Esophagus muscularis mucosa (tissue), 4 donors: ENCODE measurements at regions not wholly inside any gene's neighbourhood (a gene's known extent, or its start where the extent isn't known, plus 50 kb on each side); places are given as distances from the start of the nearest gene placed in this dataset.

ENCODE experiments used
- EP300 ChIP-seq: sonication (generic); formaldehyde crosslinking; IDR thresholded peaks from one replicate; pipeline ENCODE4 v1.6.1; 2017; ENCODE audit warnings: antibody characterized with exemption
- POLR2A ChIP-seq: fragments of 450-650 bp; IDR thresholded peaks from one replicate; pipeline ENCODE4 v1.6.1; 2017; ENCODE audit warnings: antibody characterized with exemption, moderate library complexity, mild to moderate bottlenecking, low read depth
- POLR2AphosphoS5 ChIP-seq, 2 donors: sonication (generic); formaldehyde crosslinking; IDR thresholded peaks; one replicate each; pipeline ENCODE4 v1.6.1; 2017; ENCODE audit warnings: antibody characterized with exemption in 2 of 2
- TF ChIP-seq, protein P1 (sequence below), 3 experiments: fragments of 200-600 bp in 2 of 3; fragments of 450-650 bp in 1 of 3; sonication (generic) in 2 of 3; IDR thresholded peaks; one replicate each; pipeline ENCODE4 v1.5.1; 2017 to 2019; ENCODE audit warnings: antibody characterized with exemption in 3 of 3, mild to moderate bottlenecking in 2 of 3, moderate library complexity in 1 of 3

DNA sequence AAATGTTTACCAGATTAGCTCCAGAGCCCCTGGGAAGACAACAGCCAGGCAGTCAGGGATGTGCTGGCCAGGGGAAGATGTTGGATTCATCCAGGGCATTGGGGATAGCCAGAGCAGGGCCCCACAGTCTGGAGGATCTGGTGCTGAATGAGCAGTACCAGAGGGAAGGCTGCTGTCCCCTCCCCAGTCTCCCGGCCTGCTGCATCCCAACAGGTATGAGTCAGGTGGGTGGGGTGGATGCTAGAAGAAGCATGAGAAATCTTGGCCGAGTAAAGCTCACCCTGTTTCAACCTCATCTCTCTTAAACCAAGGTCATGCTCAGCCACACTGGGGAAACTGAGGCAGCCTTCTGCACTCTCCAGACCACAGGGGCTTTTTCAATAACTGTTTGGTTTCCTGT is 71.9 kb upstream of the SEC14L1 start:
- TF ChIP-seq, protein P1, sequence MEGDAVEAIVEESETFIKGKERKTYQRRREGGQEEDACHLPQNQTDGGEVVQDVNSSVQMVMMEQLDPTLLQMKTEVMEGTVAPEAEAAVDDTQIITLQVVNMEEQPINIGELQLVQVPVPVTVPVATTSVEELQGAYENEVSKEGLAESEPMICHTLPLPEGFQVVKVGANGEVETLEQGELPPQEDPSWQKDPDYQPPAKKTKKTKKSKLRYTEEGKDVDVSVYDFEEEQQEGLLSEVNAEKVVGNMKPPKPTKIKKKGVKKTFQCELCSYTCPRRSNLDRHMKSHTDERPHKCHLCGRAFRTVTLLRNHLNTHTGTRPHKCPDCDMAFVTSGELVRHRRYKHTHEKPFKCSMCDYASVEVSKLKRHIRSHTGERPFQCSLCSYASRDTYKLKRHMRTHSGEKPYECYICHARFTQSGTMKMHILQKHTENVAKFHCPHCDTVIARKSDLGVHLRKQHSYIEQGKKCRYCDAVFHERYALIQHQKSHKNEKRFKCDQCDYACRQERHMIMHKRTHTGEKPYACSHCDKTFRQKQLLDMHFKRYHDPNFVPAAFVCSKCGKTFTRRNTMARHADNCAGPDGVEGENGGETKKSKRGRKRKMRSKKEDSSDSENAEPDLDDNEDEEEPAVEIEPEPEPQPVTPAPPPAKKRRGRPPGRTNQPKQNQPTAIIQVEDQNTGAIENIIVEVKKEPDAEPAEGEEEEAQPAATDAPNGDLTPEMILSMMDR (IDR thresholded peaks at IDR 0.05), result no peak
- TF ChIP-seq POLR2A (no peak), POLR2AphosphoS5 (IDR thresholded peaks at IDR 0.05) (no peak), EP300 (no peak)
